GM18498 (cell line): ENCODE measurements at regions not wholly inside any gene's neighbourhood (a gene's known extent, or its start where the extent isn't known, plus 50 kb on each side); places are given as distances from the start of the nearest gene placed in this dataset.
"Not testable (repeated sequence)": the region's sequence is repeated elsewhere in the genome, so short reads cannot be mapped to it uniquely, and the experiment has no call there.

Experiments used
- ATAC-seq: cut with Tn5 transposase; IDR thresholded peaks from one replicate; pipeline ENCODE4 v1.9.1; 2021; ENCODE audit warnings: mild to moderate bottlenecking, moderate library complexity; ENCODE audit not compliant: unreplicated experiment

- no peak for ATAC-seq
Observed at GRCh38 chr3:61442696-61443095, 118.7 kb upstream of the PTPRG start.

- no peak for ATAC-seq
Observed at GRCh38 chr3:61443886-61444285, 117.5 kb upstream of the PTPRG start.

GRCh38 chr3:61444782-61445181, 116.6 kb upstream of the PTPRG start:
- ATAC-seq: no peak

GRCh38 chr3:61445924-61446323, 115.4 kb upstream of the PTPRG start:
- ATAC-seq: no peak

- no peak for ATAC-seq
Observed at GRCh38 chr3:61446341-61446740, 115.0 kb upstream of the PTPRG start.

- ATAC-seq: no peak
Observed at GRCh38 chr3:61448378-61448777, 113.0 kb upstream of the PTPRG start.

GRCh38 chr3:61449327-61450040, 111.9 kb upstream of the PTPRG start:
- ATAC-seq: no peak

- ATAC-seq: no peak
Observed at GRCh38 chr3:61450866-61451265, 110.5 kb upstream of the PTPRG start.

GRCh38 chr3:61451841-61452240, 109.5 kb upstream of the PTPRG start:
- ATAC-seq: no peak

GRCh38 chr3:61452535-61453090, 108.8 kb upstream of the PTPRG start:
- ATAC-seq: no peak

- no peak for ATAC-seq
Observed at GRCh38 chr3:61454006-61454585, 107.3 kb upstream of the PTPRG start.

- ATAC-seq: no peak
Observed at GRCh38 chr3:61454801-61455200, 106.6 kb upstream of the PTPRG start.

- no peak for ATAC-seq
Observed at GRCh38 chr3:61460636-61461035, 100.7 kb upstream of the PTPRG start.

- no peak for ATAC-seq
Observed at GRCh38 chr3:61463191-61463590, 98.2 kb upstream of the PTPRG start.

- no peak for ATAC-seq
Observed at GRCh38 chr3:61464518-61465140, 96.7 kb upstream of the PTPRG start.

- no peak for ATAC-seq
Observed at GRCh38 chr3:61466357-61466756, 95.0 kb upstream of the PTPRG start.

- ATAC-seq: no peak
Observed at GRCh38 chr3:61483997-61484396, 77.4 kb upstream of the PTPRG start.

- ATAC-seq: no peak
Observed at GRCh38 chr3:61493339-61493738, 68.0 kb upstream of the PTPRG start.

- ATAC-seq: not testable (repeated sequence)
Observed at GRCh38 chr3:61494309-61494708, 67.1 kb upstream of the PTPRG start.

GRCh38 chr3:61497463-61497862, 63.9 kb upstream of the PTPRG start:
- no peak for ATAC-seq

GRCh38 chr3:61505197-61505596, 56.2 kb upstream of the PTPRG start:
- ATAC-seq: no peak

- no peak for ATAC-seq
Observed at GRCh38 chr3:61507946-61508345, 53.4 kb upstream of the PTPRG start.
